B cell (primary cell): ENCODE measurements at regions not wholly inside any gene's neighbourhood (a gene's known extent, or its start where the extent isn't known, plus 50 kb on each side); places are given as distances from the start of the nearest gene placed in this dataset.

Experiments used
- EZH2 ChIP-seq: IDR thresholded peaks from 2 replicates; pipeline ENCODE4 v1.6.1; 2012; ENCODE audit warnings: borderline replicate concordance, low read depth, mild to moderate bottlenecking, moderate library complexity, low read length; ENCODE audit not compliant: insufficient read depth, poor library complexity, severe bottlenecking
- TF ChIP-seq, protein P1 (sequence below): fragments of 200-600 bp; IDR thresholded peaks from one replicate; pipeline ENCODE4 v1.8.0; 2022; ENCODE audit warnings: antibody characterized with exemption, mild to moderate bottlenecking

DNA sequence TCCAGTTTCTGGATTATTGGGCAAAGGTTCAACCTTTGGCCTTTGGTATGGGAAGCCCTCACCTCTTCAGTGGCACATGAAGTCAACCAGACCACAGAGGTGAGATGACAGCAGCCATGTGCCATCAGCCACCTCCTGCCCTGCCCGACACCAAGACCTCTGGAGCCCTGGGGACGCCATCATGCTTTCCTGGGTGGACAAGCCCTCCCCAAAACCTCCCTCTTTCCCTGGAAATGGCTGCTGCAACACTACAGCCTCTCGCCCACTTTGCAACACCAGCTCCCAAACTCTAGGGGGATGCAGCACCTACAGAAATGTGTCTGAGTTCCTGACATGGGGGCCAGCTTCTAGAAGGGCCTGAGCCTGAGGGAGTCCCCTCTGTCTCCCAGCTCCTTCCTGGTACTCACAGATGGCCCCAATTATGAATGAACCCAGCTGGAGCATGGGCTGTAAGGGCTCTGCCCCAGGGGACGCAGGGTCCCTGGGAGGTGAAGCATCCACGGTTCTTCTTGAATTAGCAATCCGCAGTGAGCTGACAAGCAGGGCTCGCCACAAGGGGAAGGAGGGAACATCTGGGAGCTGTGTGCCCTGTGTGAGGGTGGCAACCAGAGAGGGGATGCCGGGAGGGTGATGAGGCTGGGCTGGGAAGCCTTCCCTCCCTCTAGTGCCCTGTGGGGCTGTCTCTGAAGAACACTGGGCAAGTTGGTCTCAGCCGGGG is 268.5 kb upstream of the HDAC4 start:
- TF ChIP-seq, protein P1, sequence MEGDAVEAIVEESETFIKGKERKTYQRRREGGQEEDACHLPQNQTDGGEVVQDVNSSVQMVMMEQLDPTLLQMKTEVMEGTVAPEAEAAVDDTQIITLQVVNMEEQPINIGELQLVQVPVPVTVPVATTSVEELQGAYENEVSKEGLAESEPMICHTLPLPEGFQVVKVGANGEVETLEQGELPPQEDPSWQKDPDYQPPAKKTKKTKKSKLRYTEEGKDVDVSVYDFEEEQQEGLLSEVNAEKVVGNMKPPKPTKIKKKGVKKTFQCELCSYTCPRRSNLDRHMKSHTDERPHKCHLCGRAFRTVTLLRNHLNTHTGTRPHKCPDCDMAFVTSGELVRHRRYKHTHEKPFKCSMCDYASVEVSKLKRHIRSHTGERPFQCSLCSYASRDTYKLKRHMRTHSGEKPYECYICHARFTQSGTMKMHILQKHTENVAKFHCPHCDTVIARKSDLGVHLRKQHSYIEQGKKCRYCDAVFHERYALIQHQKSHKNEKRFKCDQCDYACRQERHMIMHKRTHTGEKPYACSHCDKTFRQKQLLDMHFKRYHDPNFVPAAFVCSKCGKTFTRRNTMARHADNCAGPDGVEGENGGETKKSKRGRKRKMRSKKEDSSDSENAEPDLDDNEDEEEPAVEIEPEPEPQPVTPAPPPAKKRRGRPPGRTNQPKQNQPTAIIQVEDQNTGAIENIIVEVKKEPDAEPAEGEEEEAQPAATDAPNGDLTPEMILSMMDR: no peak
- TF ChIP-seq EZH2: no peak
